HepG2 (cell line): ENCODE measurements at regions not wholly inside any gene's neighbourhood (a gene's known extent, or its start where the extent isn't known, plus 50 kb on each side); places are given as distances from the start of the nearest gene placed in this dataset.

ENCODE experiments used
- ATAC-seq: fragments of 200-7000 bp; cut with Tn5 transposase; 3 replicates; pipeline ENCODE4 v1.9.1; 2020; ENCODE audit warnings: mild to moderate bottlenecking, moderate library complexity
- BruUV-seq: library from RNA; stranded (reverse); fragments of 400-500 nt; replicated peaks from 2 replicates; lab custom pipeline; 2021; lab: Mats Ljungman, UMichigan
- CTCF ChIA-PET: fragments of 300-600 bp; formaldehyde crosslinking; extraction: SDS; loops from one replicate; lab custom pipeline; 2021; ENCODE audit warnings: low total read pairs, inconsistent platforms, low intra/inter-chr PET ratio; lab: Yijun Ruan, JAX
- POLR2A ChIA-PET: fragments of 350-600 bp; sonication (Branson Sonifier 250); formaldehyde crosslinking; loops from one replicate; lab custom pipeline; 2020; ENCODE audit warnings: antibody characterized with exemption, inconsistent platforms; lab: Yijun Ruan, JAX
- DNase-seq: peaks from one replicate; pipeline ENCODE4 v3.0.0-alpha.2; 2015; ENCODE audit warnings: low spot score
- FAIRE-seq: peaks from 3 replicates; lab custom pipeline; 2011; peaks lifted over from hg19 to GRCh38; lab: Jason Lieb, UNC
- H2AFZ ChIP-seq: one replicate; pipeline ENCODE4 v1.6.1; 2011; ENCODE audit warnings: low read length, inconsistent platforms
- H3K27ac ChIP-seq: fragments of 300-600 bp; 3 replicates; pipeline ENCODE4 v1.8.0; 2011; ENCODE audit warnings: mixed run types, mild to moderate bottlenecking, mixed read lengths, low read length, inconsistent platforms; ENCODE audit not compliant: insufficient read depth; ENCODE audit errors: extremely low read length
- H3K27me3 ChIP-seq, 2 experiments: fragments of 200-600 bp in 1 of 2; 2 replicates in 1 of 2; 3 replicates in 1 of 2; pipeline versions ENCODE4 v1.6.0 to v1.8.0; 2011; ENCODE audit warnings: low read length in 2 of 2, mild to moderate bottlenecking in 2 of 2, moderate library complexity in 2 of 2, inconsistent platforms in 1 of 2; ENCODE audit not compliant: insufficient read depth in 2 of 2, control insufficient read depth in 1 of 2
- H3K36me3 ChIP-seq, 2 experiments: fragments of 200-600 bp in 1 of 2; replicated peaks in 1 of 2; 2 replicates in 1 of 2; 3 replicates in 1 of 2; pipeline versions ENCODE4 v1.5.1 to v1.8.0; 2011; ENCODE audit warnings: low read length in 2 of 2, inconsistent platforms in 1 of 2; ENCODE audit not compliant: insufficient read depth in 2 of 2, control insufficient read depth in 1 of 2
- H3K4me1 ChIP-seq: 2 replicates; pipeline ENCODE4 v1.5.1; 2012; ENCODE audit warnings: low read length, inconsistent platforms; ENCODE audit not compliant: insufficient read depth
- H3K4me2 ChIP-seq: 2 replicates; pipeline ENCODE4 v1.6.0; 2011; ENCODE audit warnings: low read depth, low read length, inconsistent platforms
- H3K4me3 ChIP-seq, 3 experiments: fragments of 200-600 bp in 1 of 3; sonication (generic), shearing (Covaris generic) in 1 of 3; replicated peaks in 1 of 3; 2 replicates each; pipeline ENCODE4 v1.5.1; 2011 to 2016; ENCODE audit warnings: low read length in 3 of 3, inconsistent platforms in 2 of 3, low read depth in 2 of 3, mild to moderate bottlenecking in 2 of 3, control low read depth in 1 of 3, mixed read lengths in 1 of 3; ENCODE audit not compliant: insufficient read depth in 1 of 3
- H3K79me2 ChIP-seq: one replicate; pipeline ENCODE4 v1.6.1; 2011; ENCODE audit warnings: low read length, inconsistent platforms; ENCODE audit not compliant: insufficient read depth
- H3K9ac ChIP-seq: 2 replicates; pipeline ENCODE4 v1.6.0; 2011; ENCODE audit warnings: mild to moderate bottlenecking, low read depth, low read length, inconsistent platforms; ENCODE audit not compliant: insufficient read depth
- H3K9me3 ChIP-seq: 2 replicates; pipeline ENCODE4 v1.5.1; 2012; ENCODE audit warnings: mild to moderate bottlenecking, low read length
- H4K20me1 ChIP-seq: 2 replicates; pipeline ENCODE4 v1.6.0; 2011; ENCODE audit warnings: inconsistent platforms, mild to moderate bottlenecking, low read length, moderate library complexity; ENCODE audit not compliant: insufficient read depth
- ATRX ChIP-seq: sonication (generic); formaldehyde crosslinking; IDR thresholded peaks from 2 replicates; pipeline ENCODE4 v1.4.0; 2020; ENCODE audit warnings: missing genetic modification reagents, borderline replicate concordance
- GABPA ChIP-seq, 2 experiments: IDR thresholded peaks; 2 replicates each; pipeline ENCODE4 v1.6.1; 2011 to 2016; ENCODE audit warnings: low read depth in 2 of 2, low read length in 1 of 2, missing biosample characterization in 1 of 2, missing genetic modification characterization in 1 of 2
- HOXA3 ChIP-seq: sonication (generic); formaldehyde crosslinking; IDR thresholded peaks from 2 replicates; pipeline ENCODE4 v1.5.0; 2020; ENCODE audit warnings: missing genetic modification reagents
- SMARCC2 ChIP-seq: fragments of 450-650 bp; IDR thresholded peaks from 2 replicates; pipeline ENCODE4 v1.6.1; 2017; ENCODE audit warnings: antibody characterized with exemption, mild to moderate bottlenecking
- ZBTB43 ChIP-seq: sonication (generic); formaldehyde crosslinking; conservative IDR thresholded peaks from 2 replicates; pipeline ENCODE4 v1.4.0; 2020; ENCODE audit warnings: missing genetic modification reagents
- ZNF230 ChIP-seq: sonication (generic); formaldehyde crosslinking; IDR thresholded peaks from 2 replicates; pipeline ENCODE4 v1.4.0; 2020; ENCODE audit warnings: mild to moderate bottlenecking, missing genetic modification reagents
- ZNF7 ChIP-seq: IDR thresholded peaks from 2 replicates; pipeline ENCODE4 v1.6.1; 2016; ENCODE audit warnings: missing biosample characterization, missing genetic modification reagents
- WGBS: methylation state at CpG from one replicate; pipeline ENCODE4 v1.1.6; 2017; ENCODE audit warnings: low lambda C conversion rate; 5-methylcytosine and 5-hydroxymethylcytosine counted together
- in situ Hi-C: cut with HindIII; loops from 2 replicates; pipeline ENCODE4 v1.10.0; 2017; ENCODE audit warnings: low pct_unique_long_range_greater_than_20kb; ENCODE audit not compliant: extremely low pct_ligation_motif_present
- intact Hi-C: fragments of 100-400 bp; cut with micrococcal nuclease; formaldehyde crosslinking; loops from one replicate; pipeline ENCODE4 v1.10.0; 2022; ENCODE audit not compliant: unreplicated experiment
- TF ChIP-seq, protein P1 (sequence below): sonication (generic); formaldehyde crosslinking; IDR thresholded peaks from 2 replicates; pipeline ENCODE4 v1.4.0; 2020; ENCODE audit warnings: missing genetic modification reagents, borderline replicate concordance
- TF ChIP-seq, protein P2 (sequence below): sonication (generic); formaldehyde crosslinking; IDR thresholded peaks from 2 replicates; pipeline ENCODE4 v1.9.0; 2021; ENCODE audit warnings: missing genetic modification reagents, borderline replicate concordance

- peaks cover 37% of the 10 kb centered on the region for H3K9me3 ChIP-seq
- no peak overlapping the region for H3K4me3 ChIP-seq
- H4K20me1 ChIP-seq = no peaks in the 10 kb centered on the region
- 9% methylated on average over 5 of the region's 9 CpGs for WGBS
- no peak overlapping the region for H3K27ac ChIP-seq
- no peak for DNase-seq
- no peak for FAIRE-seq
- H3K4me2 ChIP-seq = no peak overlapping the region
- intact Hi-C loops = no loop called here
- no TSS peak for BruUV-seq
- CTCF ChIA-PET = no interaction called here
- in situ Hi-C loops = no loop called here
- no peak for ATAC-seq
- no peaks in the 10 kb centered on the region for H3K79me2 ChIP-seq
- no peaks in the 10 kb centered on the region for H3K36me3 ChIP-seq
- TF ChIP-seq GABPA (IDR thresholded peaks at IDR 0.05; ENCODE audit: low read depth, low read length) (no peak), GABPA (CRISPR knock-in tag; IDR thresholded peaks at IDR 0.05; ENCODE audit: low read depth) (no peak), ZBTB43 (CRISPR knock-in tag) (no peak), ZNF230 (CRISPR knock-in tag) (no peak), ZNF7 (CRISPR knock-in tag) (no peak), ATRX (CRISPR knock-in tag) (no peak), HOXA3 (CRISPR knock-in tag) (no peak), SMARCC2 (no peak)
- TF ChIP-seq, protein P1, sequence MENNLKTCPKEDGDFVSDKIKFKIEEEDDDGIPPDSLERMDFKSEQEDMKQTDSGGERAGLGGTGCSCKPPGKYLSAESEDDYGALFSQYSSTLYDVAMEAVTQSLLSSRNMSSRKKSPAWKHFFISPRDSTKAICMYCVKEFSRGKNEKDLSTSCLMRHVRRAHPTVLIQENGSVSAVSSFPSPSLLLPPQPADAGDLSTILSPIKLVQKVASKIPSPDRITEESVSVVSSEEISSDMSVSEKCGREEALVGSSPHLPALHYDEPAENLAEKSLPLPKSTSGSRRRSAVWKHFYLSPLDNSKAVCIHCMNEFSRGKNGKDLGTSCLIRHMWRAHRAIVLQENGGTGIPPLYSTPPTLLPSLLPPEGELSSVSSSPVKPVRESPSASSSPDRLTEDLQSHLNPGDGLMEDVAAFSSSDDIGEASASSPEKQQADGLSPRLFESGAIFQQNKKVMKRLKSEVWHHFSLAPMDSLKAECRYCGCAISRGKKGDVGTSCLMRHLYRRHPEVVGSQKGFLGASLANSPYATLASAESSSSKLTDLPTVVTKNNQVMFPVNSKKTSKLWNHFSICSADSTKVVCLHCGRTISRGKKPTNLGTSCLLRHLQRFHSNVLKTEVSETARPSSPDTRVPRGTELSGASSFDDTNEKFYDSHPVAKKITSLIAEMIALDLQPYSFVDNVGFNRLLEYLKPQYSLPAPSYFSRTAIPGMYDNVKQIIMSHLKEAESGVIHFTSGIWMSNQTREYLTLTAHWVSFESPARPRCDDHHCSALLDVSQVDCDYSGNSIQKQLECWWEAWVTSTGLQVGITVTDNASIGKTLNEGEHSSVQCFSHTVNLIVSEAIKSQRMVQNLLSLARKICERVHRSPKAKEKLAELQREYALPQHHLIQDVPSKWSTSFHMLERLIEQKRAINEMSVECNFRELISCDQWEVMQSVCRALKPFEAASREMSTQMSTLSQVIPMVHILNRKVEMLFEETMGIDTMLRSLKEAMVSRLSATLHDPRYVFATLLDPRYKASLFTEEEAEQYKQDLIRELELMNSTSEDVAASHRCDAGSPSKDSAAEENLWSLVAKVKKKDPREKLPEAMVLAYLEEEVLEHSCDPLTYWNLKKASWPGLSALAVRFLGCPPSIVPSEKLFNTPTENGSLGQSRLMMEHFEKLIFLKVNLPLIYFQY = no peak
- TF ChIP-seq, protein P2, sequence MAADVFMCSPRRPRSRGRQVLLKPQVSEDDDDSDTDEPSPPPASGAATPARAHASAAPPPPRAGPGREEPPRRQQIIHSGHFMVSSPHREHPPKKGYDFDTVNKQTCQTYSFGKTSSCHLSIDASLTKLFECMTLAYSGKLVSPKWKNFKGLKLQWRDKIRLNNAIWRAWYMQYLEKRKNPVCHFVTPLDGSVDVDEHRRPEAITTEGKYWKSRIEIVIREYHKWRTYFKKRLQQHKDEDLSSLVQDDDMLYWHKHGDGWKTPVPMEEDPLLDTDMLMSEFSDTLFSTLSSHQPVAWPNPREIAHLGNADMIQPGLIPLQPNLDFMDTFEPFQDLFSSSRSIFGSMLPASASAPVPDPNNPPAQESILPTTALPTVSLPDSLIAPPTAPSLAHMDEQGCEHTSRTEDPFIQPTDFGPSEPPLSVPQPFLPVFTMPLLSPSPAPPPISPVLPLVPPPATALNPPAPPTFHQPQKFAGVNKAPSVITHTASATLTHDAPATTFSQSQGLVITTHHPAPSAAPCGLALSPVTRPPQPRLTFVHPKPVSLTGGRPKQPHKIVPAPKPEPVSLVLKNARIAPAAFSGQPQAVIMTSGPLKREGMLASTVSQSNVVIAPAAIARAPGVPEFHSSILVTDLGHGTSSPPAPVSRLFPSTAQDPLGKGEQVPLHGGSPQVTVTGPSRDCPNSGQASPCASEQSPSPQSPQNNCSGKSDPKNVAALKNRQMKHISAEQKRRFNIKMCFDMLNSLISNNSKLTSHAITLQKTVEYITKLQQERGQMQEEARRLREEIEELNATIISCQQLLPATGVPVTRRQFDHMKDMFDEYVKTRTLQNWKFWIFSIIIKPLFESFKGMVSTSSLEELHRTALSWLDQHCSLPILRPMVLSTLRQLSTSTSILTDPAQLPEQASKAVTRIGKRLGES = no peak
- TF ChIP-seq, all 625 proteins: peak for 0
- POLR2A ChIA-PET = no interaction called here
- H3K9ac ChIP-seq = no peak overlapping the region
- H3K4me1 ChIP-seq = no peaks in the 10 kb centered on the region
- no peak overlapping the region for H2AFZ ChIP-seq
- no peaks in the 10 kb centered on the region for H3K27me3 ChIP-seq
Measured at GRCh38 chr21:28018213-28018612, 974.5 kb downstream of the LTN1 start.
